KG1 (cell line): ENCODE measurements at regions not wholly inside any gene's neighbourhood (a gene's known extent, or its start where the extent isn't known, plus 50 kb on each side); places are given as distances from the start of the nearest gene placed in this dataset.

Experiments
- DNase-seq: peaks from one replicate; lab custom pipeline; 2025; lab: John Stamatoyannopoulos, UW

- no peak for DNase-seq
These were observed 167.7 kb upstream of the NPVF start for GRCh38 chr7:25395976-25396375.

- no peak for DNase-seq
These were observed 168.4 kb upstream of the NPVF start for GRCh38 chr7:25396668-25397067.

- DNase-seq = no peak
These were observed 170.1 kb upstream of the NPVF start for GRCh38 chr7:25398418-25398817.

GRCh38 chr7:25399000-25399750 lies 170.9 kb upstream of the NPVF start:
- no peak for DNase-seq

- no peak for DNase-seq
These were observed 174.2 kb upstream of the NPVF start for GRCh38 chr7:25402532-25402931.

- no peak for DNase-seq
These were observed 177.4 kb upstream of the NPVF start for GRCh38 chr7:25405736-25406135.

GRCh38 chr7:25407053-25407452 lies 178.8 kb upstream of the NPVF start:
- no peak for DNase-seq

- no peak for DNase-seq
These were observed 179.9 kb upstream of the NPVF start for GRCh38 chr7:25408012-25408687.

GRCh38 chr7:25408876-25409275 lies 180.6 kb upstream of the NPVF start:
- no peak for DNase-seq

GRCh38 chr7:25409897-25410636 lies 181.8 kb upstream of the NPVF start:
- no peak for DNase-seq

GRCh38 chr7:25420771-25421170 lies 192.5 kb upstream of the NPVF start:
- DNase-seq = no peak

- no peak for DNase-seq
These were observed 195.8 kb upstream of the NPVF start for GRCh38 chr7:25424113-25424512.

GRCh38 chr7:25424855-25425254 lies 196.6 kb upstream of the NPVF start:
- DNase-seq = no peak

GRCh38 chr7:25427721-25428120 lies 199.4 kb upstream of the NPVF start:
- peak; percentile 0 for DNase-seq

- no peak for DNase-seq
These were observed 201.4 kb upstream of the NPVF start for GRCh38 chr7:25429731-25430130.

- no peak for DNase-seq
These were observed 202.1 kb upstream of the NPVF start for GRCh38 chr7:25430200-25430931.

GRCh38 chr7:25431956-25432450 lies 203.7 kb upstream of the NPVF start:
- no peak for DNase-seq

- DNase-seq = no peak
These were observed 204.5 kb upstream of the NPVF start for GRCh38 chr7:25432807-25433206.

- no peak for DNase-seq
These were observed 208.1 kb upstream of the NPVF start for GRCh38 chr7:25436413-25436812.

GRCh38 chr7:25437308-25437707 lies 209.0 kb upstream of the NPVF start:
- DNase-seq = no peak

- no peak for DNase-seq
These were observed 216.7 kb upstream of the NPVF start for GRCh38 chr7:25444991-25445390.

- no peak for DNase-seq
These were observed 220.0 kb upstream of the NPVF start for GRCh38 chr7:25448301-25448700.
